T-helper 2 cell treated with Interferon-gamma antibody and Interleukin-4, amounts not matched to agents 100 ng/mL and 5 ng/mL, for 36 hours (primary cell): ENCODE measurements at regions not wholly inside any gene's neighbourhood (a gene's known extent, or its start where the extent isn't known, plus 50 kb on each side); places are given as distances from the start of the nearest gene placed in this dataset.
"Not testable (repeated sequence)": the region's sequence is repeated elsewhere in the genome, so short reads cannot be mapped to it uniquely, and the experiment has no call there.

Experiments
- intact Hi-C: fragments of 100-400 bp; cut with micrococcal nuclease; formaldehyde crosslinking; loops from one replicate; pipeline ENCODE4 v1.15.1; 2023

DNA sequence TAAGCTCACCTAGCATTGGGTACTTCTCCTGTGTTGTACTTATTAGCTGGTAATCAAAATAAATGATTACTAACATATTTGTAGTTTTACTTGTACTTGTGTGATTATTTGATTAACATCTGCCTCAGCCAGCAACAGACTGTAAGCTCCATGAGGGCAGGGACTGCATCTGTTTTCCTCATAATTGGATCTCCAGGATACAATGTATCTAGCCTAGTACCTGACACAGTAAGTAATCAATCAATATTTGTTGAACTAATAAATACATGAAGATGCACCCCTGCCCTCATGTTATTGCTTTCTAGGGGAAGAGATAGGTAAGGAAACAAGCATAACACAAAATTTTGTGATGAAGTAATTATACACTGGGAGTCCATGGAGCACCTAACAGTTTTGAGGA is 101.5 kb downstream of the TENT5C start:
- intact Hi-C loops: no loop called here

DNA sequence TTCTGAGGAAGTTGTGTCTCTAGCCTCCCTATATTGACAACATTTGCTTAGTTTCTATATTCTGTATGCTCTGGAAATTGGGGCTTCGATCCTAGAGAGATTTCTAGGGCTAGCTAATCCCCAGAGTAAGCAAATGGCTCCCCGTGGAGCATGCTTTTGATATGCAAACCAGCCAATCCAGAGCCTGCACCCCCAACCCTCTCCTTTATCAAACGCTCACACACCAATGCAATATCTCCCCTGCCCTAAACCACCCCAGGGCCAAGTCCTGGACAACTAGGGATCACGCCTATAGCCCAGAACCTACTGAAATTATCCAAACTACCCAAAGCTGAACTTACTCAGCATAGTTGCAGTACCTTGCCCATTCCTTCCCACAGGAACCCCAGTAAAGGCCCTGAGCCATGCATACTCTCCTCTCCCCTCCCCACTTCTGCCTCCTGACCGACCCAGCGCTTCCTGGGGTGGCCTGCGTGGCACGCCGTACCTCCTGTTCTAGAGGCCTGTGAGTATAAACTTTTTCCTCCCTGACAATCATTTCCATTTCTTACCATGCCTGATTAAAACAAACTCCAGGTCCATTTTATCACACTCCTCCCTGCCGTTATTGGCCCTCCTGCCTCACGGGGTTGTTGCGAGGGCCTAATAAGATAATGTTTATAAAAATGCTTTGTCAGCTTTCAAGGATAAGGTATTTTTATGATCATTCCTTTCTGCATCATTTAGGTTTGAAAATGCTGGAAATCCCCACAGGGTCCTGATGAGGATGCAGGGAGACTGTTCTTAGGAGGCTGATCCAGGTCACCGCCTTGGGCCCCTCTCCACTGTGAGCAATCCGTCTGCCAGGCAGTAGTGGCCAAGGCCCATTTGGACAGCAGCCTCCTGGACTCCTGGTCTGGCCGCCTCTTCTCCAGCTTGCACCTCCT is 102.7 kb downstream of the TENT5C start:
- intact Hi-C loops: no loop called here

DNA sequence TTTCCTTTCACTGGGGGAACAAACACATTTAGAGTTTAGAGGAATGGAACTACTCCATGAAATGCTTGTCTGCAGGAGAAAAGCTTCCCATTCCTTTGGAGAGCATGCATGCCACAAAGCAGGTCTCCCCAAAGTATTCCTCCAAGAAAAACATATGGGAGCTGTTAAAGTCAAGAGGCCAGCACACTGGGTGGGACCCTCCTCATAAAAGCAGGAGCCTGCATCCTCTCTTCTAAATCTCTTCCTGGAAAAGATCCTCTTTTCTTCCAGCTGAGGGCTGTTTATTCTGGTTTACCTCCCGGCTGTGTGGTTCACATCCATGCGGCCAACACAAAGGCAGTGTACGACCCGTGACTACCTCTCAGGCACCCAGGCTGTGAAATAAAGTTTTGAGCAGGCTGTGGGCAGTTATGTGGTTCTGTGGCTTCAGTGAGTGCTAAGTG is 103.4 kb downstream of the TENT5C start:
- intact Hi-C loops: no loop called here

DNA sequence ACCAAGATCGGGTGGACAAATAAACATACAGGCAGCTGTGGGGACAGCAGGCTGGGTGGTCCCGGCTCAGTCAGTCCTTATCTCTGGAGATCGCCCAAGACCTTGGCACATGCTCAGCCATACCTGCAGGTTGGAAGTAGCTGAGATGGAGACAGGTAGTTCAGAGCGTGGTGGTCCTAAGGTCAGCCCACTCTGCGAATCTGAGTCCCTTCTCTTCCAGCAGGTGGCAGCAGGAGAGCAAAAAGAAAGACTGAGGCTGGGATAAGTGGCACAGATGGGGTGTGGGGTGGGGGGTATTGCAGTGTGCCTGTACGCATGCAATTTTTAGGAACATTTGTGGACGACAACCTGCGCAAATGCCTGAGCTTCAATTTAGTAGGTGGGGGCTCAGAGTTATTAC is 104.9 kb downstream of the TENT5C start:
- intact Hi-C loops: loop anchor here (1.0 kb wide), 1 partner anchor 44 kb away; no protein-coding TSS in a partner anchor

DNA sequence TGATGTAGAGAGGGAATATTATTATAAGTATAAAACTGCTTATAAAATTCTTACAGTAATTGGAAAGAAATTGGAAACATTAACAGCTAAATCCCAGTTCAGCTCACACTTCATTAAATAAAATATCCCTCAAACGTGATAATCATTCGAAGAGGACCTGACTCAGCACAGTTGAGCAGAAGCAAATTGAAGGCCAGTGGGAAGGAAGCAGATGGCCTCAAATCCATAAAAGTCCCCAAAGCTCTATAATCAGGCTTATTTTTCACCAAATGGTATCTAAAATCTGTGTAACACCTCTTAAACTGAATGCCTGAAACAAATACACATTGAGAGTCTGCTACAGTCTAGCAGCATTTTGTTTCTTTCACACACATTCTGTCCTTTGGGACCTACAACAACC is 106.8 kb downstream of the TENT5C start:
- intact Hi-C loops: no loop called here

DNA sequence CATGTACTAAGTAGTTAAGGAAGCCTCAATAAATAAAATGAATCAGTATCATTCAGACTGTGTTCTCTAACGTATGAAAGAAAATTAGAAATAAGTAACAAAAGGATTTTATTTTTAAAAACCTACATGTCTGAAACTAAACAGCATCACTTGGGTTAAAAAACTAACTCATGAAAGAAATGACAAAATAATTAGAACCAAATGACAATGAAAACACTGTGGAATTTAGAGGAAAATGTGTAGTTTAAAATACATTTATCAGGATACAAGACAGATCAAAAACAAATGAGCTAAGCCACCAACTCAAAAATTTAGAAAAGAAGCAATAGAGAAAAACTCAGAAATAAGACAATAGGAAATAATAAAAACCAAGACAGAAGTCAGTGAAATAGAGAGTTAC is 108.7 kb downstream of the TENT5C start:
- intact Hi-C loops: no loop called here

DNA sequence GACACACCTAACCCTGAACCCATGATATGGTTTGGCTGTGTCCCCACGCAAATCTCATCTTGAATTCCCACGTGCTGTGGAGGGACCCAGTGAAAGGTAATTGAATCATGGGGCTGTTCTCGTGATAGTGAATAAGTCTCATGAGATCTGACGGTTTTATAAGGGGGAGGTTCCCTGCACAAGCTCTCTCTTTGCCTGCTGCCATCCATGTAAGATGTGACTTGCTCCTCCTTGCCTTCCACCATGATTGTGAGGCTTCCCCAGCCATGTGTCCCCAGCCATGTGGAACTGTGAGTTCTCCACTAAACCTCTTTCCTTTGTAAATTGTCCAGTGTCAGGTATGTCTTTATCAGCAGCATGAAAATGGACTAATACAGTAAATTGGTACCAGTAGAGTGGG is 110.2 kb downstream of the TENT5C start:
- intact Hi-C loops: not testable (repeated sequence)

DNA sequence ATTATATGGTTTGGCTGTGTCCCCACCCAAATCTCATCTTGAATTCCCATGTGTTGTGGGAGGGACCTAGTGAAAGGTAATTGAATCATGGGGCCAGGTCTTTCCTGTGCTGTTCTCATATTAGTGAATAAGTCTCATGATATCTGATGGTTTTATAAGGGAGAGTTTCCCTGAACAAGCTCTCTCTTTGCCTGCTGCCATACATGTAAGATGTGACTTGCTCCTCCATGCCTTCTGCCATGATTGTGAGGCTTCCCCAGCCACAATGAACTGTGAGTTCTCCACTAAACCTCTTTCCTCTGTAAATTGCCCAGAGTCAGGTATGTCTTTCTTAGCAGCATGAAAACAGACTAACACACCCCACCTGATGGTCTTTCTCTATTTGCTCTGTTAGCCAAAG is 112.1 kb downstream of the TENT5C start:
- intact Hi-C loops: not testable (repeated sequence)

DNA sequence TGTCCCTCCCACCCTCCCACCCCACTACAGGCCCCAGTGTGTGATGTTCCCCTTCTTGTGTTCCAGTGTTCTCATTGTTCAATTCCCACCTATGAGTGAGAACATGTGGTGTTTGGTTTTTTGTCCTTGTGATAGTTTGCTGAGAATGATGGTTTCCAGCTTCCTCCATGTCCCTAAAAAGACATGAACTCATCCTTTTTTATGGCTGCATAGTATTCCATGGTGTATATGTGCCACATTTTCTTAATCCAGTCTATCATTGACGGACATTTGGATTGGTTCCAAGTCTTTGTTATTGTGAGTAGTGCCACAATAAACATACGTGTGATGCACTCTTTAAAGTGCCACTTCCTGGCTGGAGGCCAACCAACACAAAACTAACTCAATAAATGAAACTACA is 112.7 kb downstream of the TENT5C start:
- intact Hi-C loops: not testable (repeated sequence)

DNA sequence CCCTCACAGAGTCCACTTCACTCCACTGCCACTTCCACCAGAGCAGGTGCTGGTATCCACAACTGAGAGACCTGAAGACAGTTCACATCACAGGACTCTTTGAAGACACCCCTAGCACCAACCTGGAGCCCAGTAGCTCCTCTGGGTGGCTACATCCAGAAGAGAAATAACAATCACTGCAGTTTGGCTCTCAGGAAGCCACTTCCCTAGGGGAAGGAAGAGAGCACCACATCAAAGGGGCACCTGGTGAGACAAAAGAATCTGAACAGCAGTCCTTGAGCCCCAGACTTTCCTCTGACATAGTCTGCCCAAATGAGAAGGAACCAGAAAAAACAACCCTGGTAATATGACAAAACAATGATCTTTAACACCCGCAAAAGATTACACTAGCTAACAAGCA is 113.2 kb downstream of the TENT5C start:
- intact Hi-C loops: no loop called here

DNA sequence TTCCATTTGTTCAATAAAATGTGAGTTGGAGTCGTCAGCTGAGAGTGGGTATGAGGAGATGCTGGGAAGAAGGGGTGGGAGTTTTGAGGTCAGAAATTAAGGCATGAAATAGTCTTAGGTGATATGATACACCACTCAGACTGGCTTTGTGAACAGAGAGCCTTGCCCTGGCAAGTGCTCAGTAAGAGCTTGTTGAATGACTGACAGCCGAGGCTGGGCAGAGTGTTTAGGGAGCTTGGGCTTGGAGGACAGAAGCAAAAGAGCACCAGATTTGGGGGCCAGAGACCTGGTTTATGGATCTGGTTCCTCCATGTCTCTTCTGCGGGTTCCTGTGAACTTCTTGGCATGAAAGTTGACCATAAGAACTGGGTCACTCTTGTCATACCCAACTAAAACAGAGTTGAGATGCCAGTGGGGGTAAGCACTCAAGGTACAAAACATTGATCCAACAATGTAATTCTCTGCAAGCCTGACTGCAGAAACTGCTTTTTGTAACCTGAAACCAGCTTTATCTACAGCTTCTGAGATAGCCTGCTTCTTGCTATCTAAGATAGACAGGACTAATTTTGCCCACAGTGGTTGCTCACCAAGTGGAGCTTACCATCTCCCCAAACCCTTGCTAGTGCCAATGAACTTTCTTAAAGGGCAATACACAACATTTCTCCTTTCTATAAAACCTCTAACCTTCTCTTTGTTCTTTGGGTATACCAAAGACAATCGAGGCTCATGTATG is 126.4 kb downstream of the TENT5C start:
- intact Hi-C loops: no loop called here

DNA sequence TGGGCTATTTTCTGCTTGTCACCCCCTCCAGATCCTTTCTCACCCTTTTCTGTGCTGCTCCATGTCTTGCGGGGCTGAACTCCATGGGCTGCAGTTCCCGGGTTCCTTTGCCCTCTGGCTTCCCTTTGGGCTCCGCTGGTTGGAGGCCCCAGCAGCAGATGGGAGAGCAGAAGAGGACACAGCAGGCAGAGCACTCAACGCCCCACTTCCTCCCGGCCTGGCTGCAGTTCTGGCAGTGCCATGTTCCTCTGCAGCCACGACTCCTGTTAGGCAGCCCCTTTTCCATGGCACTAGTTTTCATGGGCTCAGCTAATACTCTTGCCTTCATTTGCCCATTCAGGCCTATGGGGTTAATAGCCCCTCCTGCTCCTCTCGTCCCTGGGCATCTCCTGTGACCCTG is 127.1 kb downstream of the TENT5C start:
- intact Hi-C loops: no loop called here

DNA sequence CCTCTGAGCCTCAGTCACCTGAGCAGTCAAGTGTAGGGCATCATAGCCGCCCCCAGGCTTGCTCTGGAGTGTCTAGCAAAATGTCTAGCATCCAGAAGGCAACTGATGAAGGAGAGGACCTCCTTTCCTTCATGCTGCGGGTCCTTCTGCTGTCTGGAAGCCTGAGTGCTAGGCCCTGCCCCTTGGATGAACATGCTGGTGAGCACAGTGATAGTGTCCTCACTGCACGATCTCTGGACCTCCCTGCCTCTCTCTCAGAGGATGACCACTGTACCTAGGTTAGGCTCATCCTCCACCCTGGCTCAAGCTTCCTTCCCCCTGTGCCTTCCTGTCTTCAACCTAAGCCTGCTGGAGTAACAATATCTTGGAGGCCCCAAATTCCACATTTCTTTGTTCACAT is 128.6 kb downstream of the TENT5C start:
- intact Hi-C loops: loop anchor here (2.0 kb wide), 2 partner anchors 24 to 76 kb away; no protein-coding TSS in a partner anchor

DNA sequence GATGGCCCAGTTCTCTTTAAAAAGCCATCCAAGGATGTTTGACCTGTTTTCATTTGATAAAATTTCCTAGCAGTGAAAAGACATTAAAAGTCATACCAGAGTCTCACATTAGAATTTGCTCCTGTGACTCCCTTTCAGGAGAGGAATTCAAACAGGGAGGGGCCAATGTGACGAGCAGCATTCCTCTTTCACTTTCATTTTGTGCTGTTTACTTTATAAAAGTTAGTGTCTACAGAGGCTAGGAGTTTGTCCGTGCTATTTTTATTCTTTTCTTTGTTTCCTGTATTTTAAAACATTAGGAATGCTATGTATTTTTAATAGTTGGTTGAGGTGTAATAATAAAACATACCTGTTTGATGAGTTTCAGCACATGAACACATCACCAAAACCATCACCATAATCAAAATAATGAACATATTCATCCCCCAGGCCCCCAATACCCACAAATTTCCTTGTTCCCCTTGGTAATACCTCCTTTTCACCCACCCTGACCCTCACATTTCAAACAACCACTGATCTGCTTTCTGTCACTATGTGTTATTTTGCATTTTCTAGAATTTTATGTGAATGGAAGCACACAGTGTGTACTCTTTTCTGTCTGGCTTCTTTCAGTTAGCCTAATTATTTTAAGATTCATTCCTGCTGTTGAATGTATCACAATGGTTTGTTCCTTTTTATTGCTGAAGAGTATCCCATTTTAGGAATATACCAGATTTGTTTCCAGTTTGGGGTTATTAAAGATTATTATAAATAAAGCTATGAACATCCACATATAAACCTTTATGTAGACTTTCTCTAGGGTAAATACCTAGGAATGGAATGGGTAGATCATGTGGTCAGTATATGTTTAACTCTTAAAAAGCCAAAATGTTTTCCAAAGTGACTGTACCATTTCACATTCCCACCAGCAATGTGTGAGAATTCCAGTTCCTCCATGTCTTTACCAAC is 129.5 kb downstream of the TENT5C start:
- intact Hi-C loops: loop anchor here (2.0 kb wide), 2 partner anchors 23 to 77 kb away; no protein-coding TSS in a partner anchor

DNA sequence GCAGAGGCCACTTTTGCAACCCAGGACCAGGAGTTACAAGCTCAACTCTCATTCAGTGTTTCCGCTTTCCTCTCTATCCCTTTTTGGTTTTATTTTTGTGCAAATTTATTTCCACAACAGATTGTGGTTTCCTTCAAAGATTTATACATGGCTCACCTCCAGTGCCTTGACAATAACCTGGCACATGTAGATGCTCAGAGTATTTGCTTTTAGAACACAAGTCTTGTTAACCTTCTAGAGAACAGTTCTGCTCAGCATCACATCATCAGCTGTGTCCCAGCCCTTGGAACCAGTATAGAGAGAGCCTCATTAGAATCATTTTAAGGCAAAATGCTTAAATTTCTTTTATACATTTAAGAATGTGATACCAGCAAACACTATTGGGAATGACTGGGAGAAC is 133.7 kb downstream of the TENT5C start:
- intact Hi-C loops: no loop called here

DNA sequence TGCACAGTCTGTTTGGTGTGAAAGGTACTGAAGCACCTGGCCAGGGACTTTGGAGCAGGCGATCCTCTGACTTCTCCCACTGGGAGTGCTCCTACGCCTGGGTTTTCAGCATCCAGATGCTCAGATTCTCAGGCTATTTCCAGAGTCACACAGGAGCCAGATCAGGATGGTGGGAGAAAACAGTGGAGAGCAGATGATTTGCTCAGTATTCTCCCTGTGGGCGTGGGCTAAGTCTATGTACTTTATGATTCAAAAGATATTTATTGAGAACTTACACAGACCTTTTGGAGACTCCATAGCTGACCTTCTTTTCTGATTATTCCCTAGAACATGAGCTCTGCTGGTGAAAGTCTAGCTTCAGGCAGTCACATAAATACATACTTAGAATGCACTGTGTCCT is 134.6 kb downstream of the TENT5C start:
- intact Hi-C loops: no loop called here

DNA sequence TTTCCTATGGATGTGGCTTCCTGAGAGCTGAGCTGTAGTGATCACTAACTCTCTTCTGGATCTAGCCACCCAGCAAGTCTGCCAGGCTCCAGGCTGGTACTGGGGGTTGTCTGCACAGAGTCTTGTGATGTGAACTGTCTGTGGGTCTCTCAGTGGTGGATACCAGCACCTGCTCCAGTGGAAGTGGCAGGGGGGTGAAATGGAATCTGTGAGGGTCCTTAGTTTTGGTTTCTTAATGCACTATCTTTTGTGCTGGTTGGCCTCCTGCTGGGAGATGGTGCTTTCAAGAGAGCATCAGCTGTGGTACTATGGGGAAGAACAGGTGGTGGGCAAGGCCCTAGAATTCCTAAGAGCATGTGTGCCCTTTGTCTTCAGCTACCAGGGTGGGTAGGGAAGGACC is 140.7 kb downstream of the TENT5C start:
- intact Hi-C loops: not testable (repeated sequence)

DNA sequence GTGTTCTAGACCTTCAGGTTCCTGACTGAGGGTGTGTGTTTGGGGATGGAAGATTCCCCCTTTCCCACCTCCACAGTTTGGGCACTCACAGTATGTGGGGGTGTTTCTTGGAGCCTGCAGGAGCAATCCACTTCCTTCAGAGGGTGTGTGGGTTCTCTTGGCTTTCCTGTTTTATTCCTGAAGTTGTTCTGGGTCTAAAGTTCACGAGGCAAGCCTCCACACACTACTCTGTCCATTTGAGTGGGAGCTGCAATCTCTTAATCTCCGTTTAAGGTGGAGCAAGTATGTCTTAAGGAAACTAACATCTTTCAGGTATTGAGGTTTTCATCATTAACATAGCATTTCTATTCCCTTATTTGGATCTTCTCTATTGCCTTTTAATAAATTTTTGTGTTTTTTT is 141.8 kb downstream of the TENT5C start:
- intact Hi-C loops: no loop called here

DNA sequence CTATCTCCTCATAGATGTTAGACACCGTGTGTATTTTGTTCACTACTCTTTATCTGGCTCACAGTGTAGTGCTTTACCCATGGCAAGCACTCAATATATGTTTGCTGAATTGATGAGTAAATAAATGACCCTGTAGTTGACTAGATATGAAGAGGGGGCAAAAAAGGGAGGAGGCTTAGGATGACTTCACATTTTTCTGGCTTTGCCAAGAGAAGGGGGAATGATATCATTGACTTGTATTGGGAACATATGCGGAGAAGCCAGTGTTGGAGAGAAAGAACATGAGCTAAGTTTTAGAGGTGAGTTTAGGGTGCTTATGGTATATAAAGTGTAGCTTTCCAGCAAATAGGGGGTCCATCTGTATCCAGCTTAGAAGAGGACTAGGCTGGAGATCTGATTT is 145.5 kb downstream of the TENT5C start:
- intact Hi-C loops: loop anchor here (5.0 to 10.0 kb wide), 4 partner anchors 79 to 387 kb away; partner anchors contain the start of genes MAN1A2 and TENT5C

DNA sequence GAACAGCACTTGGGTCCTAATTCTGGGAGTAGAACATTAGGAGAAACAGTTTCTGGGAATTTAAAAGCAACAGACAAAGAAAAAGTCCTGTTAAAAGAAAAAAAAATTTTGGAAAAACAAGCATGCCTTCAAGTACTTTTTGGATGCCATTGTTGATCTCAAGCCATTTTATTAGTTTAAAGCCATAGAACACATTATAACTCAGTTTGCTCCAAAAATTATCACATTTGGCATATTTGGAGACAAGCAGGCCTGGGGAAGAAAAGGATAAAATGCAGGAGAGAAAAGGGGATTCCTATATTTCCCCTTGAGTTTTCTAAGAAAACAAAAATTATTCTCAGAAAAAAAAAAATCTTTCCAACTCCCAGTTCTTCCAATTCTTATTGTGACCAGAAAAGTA is 146.8 kb downstream of the TENT5C start:
- intact Hi-C loops: loop anchor here (5.0 to 10.0 kb wide), 4 partner anchors 80 to 388 kb away; partner anchors contain the start of genes MAN1A2 and TENT5C

DNA sequence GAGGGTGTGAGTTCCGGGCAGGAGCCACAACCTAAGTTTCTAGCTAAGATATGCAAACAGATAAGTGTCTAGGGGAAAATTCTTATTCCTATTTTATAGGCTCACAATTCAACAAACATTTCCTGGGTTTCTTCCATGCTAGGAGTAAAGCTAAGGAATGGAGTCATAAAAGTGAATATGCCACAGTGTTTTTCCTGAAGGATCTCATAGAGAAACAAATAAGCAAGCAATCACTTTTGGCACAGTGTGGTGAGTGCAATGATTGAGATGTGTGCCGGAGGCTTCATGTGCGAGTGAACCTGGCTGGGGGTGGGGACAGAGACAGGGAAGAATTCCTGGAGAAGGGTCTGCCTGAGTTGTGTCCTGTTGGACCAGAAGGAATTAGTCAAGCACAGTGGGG is 147.4 kb downstream of the TENT5C start:
- intact Hi-C loops: loop anchor here (5.0 to 10.0 kb wide), 4 partner anchors 81 to 388 kb away; partner anchors contain the start of genes MAN1A2 and TENT5C
